DND-41 (cell line): ENCODE measurements at regions not wholly inside any gene's neighbourhood (a gene's known extent, or its start where the extent isn't known, plus 50 kb on each side); places are given as distances from the start of the nearest gene placed in this dataset.

ENCODE experiments used
- ATAC-seq: fragments of 200-7000 bp; cut with Tn5 transposase; 3 replicates; pipeline ENCODE4 v1.9.1; 2021; ENCODE audit warnings: low read depth; ENCODE audit not compliant: insufficient read depth
- DNase-seq: peaks from one replicate; pipeline ENCODE4 v3.0.0-alpha.2; 2020
- H2AFZ ChIP-seq: 2 replicates; pipeline ENCODE4 v1.6.0; 2012; ENCODE audit warnings: low read depth, low read length
- H3K27ac ChIP-seq: 2 replicates; pipeline ENCODE4 v1.5.1; 2012; ENCODE audit warnings: low read length, inconsistent platforms
- H3K27me3 ChIP-seq: fragments of 200-600 bp; sonication (generic); 2 replicates; pipeline ENCODE4 v1.6.0; 2012; ENCODE audit warnings: low read length, mild to moderate bottlenecking, inconsistent platforms; ENCODE audit not compliant: insufficient read depth, poor library complexity
- H3K36me3 ChIP-seq: 2 replicates; pipeline ENCODE4 v1.5.1; 2012; ENCODE audit warnings: low read length, inconsistent platforms; ENCODE audit not compliant: insufficient read depth
- H3K4me1 ChIP-seq: 2 replicates; pipeline ENCODE4 v1.5.1; 2012; ENCODE audit warnings: mild to moderate bottlenecking, low read length; ENCODE audit not compliant: insufficient read depth
- H3K4me2 ChIP-seq: 2 replicates; pipeline ENCODE4 v1.6.0; 2012; ENCODE audit warnings: mild to moderate bottlenecking, moderate library complexity, low read length, inconsistent platforms; ENCODE audit not compliant: insufficient read depth
- H3K4me3 ChIP-seq, 2 experiments: fragments of 200-600 bp in 1 of 2; shearing (Covaris generic) in 1 of 2; 2 replicates each; pipeline ENCODE4 v1.5.1; 2012 to 2016; ENCODE audit warnings: inconsistent platforms in 2 of 2, low read length in 2 of 2, mild to moderate bottlenecking in 2 of 2, low read depth in 1 of 2, moderate library complexity in 1 of 2
- H3K79me2 ChIP-seq: 2 replicates; pipeline ENCODE4 v1.6.0; 2012; ENCODE audit warnings: low read length, inconsistent platforms; ENCODE audit not compliant: insufficient read depth
- H3K9ac ChIP-seq: 2 replicates; pipeline ENCODE4 v1.6.0; 2012; ENCODE audit warnings: low read depth, mild to moderate bottlenecking, inconsistent platforms, low read length, moderate library complexity
- H3K9me3 ChIP-seq: 2 replicates; pipeline ENCODE4 v1.5.1; 2012; ENCODE audit warnings: low read length, moderate library complexity, mild to moderate bottlenecking, inconsistent platforms; ENCODE audit not compliant: insufficient read depth, severe bottlenecking
- H4K20me1 ChIP-seq: 2 replicates; pipeline ENCODE4 v1.6.0; 2012; ENCODE audit warnings: low read length; ENCODE audit not compliant: insufficient read depth
- EZH2 ChIP-seq: IDR thresholded peaks from 3 replicates; pipeline ENCODE4 v1.6.1; 2012; ENCODE audit warnings: borderline replicate concordance, low read depth, mild to moderate bottlenecking, moderate library complexity, low read length, inconsistent platforms; ENCODE audit not compliant: severe bottlenecking
- TF ChIP-seq, protein P1 (sequence below): IDR thresholded peaks from 2 replicates; pipeline ENCODE4 v1.5.1; 2012; ENCODE audit warnings: borderline replicate concordance, low read length, moderate library complexity, mild to moderate bottlenecking; ENCODE audit not compliant: poor library complexity, severe bottlenecking; ENCODE audit errors: extremely low read depth

- Histone ChIP-seq H3K4me3 (no peak overlapping the region), H3K4me2 (no peak overlapping the region), H2AFZ (no peak overlapping the region), H3K9me3 (no peaks in the 10 kb centered on the region), H3K36me3 (no peaks in the 10 kb centered on the region), H3K27me3 (peaks cover 23% of the 10 kb centered on the region), H3K27ac (no peak overlapping the region), H3K4me1 (no peaks in the 10 kb centered on the region), H3K79me2 (no peaks in the 10 kb centered on the region), H4K20me1 (no peaks in the 10 kb centered on the region), H3K9ac (no peak overlapping the region)
- DNase-seq (no peak), ATAC-seq (no peak)
- TF ChIP-seq, protein P1, sequence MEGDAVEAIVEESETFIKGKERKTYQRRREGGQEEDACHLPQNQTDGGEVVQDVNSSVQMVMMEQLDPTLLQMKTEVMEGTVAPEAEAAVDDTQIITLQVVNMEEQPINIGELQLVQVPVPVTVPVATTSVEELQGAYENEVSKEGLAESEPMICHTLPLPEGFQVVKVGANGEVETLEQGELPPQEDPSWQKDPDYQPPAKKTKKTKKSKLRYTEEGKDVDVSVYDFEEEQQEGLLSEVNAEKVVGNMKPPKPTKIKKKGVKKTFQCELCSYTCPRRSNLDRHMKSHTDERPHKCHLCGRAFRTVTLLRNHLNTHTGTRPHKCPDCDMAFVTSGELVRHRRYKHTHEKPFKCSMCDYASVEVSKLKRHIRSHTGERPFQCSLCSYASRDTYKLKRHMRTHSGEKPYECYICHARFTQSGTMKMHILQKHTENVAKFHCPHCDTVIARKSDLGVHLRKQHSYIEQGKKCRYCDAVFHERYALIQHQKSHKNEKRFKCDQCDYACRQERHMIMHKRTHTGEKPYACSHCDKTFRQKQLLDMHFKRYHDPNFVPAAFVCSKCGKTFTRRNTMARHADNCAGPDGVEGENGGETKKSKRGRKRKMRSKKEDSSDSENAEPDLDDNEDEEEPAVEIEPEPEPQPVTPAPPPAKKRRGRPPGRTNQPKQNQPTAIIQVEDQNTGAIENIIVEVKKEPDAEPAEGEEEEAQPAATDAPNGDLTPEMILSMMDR: no peak
- TF ChIP-seq EZH2: no peak
Measured at GRCh38 chr14:21941885-21942284, 268.3 kb upstream of the OR4E1 start.

GRCh38 chr14:21940887-21941856, 267.6 kb upstream of the OR4E1 start:
- Histone ChIP-seq H3K79me2 (no peaks in the 10 kb centered on the region), H3K4me1 (no peaks in the 10 kb centered on the region), H3K36me3 (no peaks in the 10 kb centered on the region), H3K4me2 (no peak overlapping the region), H3K9me3 (no peaks in the 10 kb centered on the region), H4K20me1 (no peaks in the 10 kb centered on the region), H3K9ac (no peak overlapping the region), H2AFZ (no peak overlapping the region), H3K27me3 (peaks cover 19% of the 10 kb centered on the region), H3K27ac (no peak overlapping the region), H3K4me3 (no peak overlapping the region)
- peak; percentile 76; the same call in 2 of the 3 replicates for ATAC-seq
- DNase-seq: peak; percentile 58
- TF ChIP-seq EZH2: no peak
- TF ChIP-seq, protein P1: peak; percentile 73

DNA sequence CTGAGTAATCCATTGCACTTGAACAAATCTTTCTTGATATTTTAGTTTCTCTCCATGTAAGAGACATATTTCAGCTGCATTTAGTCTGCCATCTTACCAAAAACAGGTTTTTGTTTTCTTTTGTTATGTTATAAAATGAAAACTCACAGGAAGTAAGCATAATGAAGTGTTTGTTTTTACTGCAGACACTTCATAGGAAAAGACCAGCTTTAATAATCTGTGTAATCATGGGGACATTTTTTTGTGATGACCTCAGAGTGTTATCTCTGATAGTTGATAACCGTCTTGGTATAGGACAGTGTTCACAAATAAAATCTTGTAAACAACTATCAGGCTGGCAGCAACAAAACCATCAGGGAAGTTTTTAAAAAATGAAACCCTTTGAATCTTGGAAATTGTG, 266.2 kb upstream of the OR4E1 start:
- H3K4me2 ChIP-seq: no peak overlapping the region
- no peaks in the 10 kb centered on the region for H3K36me3 ChIP-seq
- H2AFZ ChIP-seq: no peak overlapping the region
- H3K9ac ChIP-seq: no peak overlapping the region
- H3K27me3 ChIP-seq: peaks cover 16% of the 10 kb centered on the region
- no peaks in the 10 kb centered on the region for H4K20me1 ChIP-seq
- DNase-seq (no peak), ATAC-seq (no peak)
- no peak overlapping the region for H3K4me3 ChIP-seq
- no peaks in the 10 kb centered on the region for H3K79me2 ChIP-seq
- H3K9me3 ChIP-seq: no peaks in the 10 kb centered on the region
- TF ChIP-seq, protein P1: no peak
- TF ChIP-seq EZH2: no peak
- no peak overlapping the region for H3K27ac ChIP-seq
- no peaks in the 10 kb centered on the region for H3K4me1 ChIP-seq
